HuH-7.5 (cell line): ENCODE measurements at regions not wholly inside any gene's neighbourhood (a gene's known extent, or its start where the extent isn't known, plus 50 kb on each side); places are given as distances from the start of the nearest gene placed in this dataset.
"Not testable (repeated sequence)": the region's sequence is repeated elsewhere in the genome, so short reads cannot be mapped to it uniquely, and the experiment has no call there.

ENCODE experiments used
- DNase-seq: peaks from one replicate; pipeline ENCODE4 v3.0.0; 2011; ENCODE audit warnings: low spot score

GRCh38 chr1:115534106-115534505, 107.7 kb upstream of the VANGL1 start:
- DNase-seq: no peak

DNA sequence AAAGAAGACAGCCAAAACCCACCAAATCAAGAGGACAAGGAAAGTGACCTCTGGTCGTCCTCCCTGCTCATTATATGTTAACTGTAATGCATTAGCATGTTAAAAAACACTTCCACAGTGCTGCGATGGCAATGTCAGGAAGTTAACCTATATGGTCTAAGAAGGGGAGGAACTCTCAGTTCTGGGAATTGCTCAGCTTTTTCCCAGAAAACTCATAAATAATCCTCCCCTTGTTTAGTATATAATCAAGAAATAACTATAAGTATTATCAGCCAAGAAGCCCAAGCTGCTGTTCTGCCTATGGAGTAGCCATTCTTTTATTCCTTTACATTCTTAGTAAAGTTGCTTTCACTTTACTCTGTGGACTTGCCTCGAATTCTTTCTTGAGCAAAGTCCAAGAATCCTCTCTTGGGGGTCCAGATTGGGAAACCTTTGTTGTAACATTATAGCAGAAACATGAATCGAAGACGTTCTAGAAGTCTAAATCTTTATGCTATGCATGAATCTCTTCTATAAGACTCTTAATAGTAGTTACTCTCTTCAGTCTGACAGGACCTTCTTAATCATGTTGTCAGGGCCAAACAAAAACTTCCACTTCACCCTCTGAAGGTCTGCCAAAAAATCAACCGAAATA, 110.0 kb upstream of the VANGL1 start:
- no peak for DNase-seq

- no peak for DNase-seq
Measured at GRCh38 chr1:115530407-115530806, 111.4 kb upstream of the VANGL1 start.

DNA sequence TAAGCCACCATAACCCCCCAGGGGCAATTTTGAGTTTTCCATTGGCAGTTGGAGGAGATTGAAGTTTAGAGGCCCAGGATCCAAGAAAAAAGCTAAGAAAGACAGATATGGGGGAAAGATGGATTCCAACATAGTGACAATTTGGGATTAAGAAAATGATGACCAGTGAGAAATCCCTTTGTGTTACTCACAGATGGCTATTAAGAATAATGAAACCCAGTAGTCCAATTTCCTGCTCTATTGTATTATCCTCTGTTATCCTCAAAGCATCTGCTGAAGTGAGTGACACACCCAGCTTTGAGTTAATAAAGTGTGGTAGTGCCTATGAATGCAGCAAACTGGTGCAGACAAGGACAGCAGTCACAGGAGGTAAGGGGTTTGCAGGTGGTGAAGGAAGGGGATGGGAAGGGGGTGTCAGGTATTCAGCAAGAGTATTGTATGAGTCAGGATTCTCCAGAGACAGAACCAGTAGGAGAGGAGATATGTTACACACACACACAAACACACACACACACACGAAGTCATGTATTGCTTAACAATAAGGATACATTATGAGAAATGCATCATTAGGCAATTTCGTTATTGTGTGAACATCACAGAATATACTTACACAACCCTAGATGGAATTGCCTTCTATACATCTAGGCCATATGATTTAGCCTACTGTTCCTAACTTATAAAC, 112.4 kb upstream of the VANGL1 start:
- no peak for DNase-seq

DNA sequence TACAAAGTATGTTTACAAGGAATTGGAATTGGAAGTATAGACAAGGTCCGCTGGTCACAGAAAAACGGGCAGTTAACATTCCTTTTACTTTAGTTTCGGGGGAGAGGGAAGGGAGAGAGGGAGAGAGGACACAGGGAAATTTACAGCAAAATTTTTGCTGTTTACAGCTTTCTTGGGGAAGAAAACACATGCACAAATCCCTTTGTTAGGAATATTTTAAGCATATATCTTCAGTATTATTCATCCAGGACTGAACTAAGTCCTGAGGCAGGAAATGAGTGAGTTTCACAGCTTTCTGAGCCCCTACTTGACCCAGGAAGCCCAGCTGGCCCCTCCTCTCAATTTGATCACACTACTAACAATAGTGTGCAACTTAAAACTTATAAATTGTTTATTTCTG, 113.4 kb upstream of the VANGL1 start:
- DNase-seq: not testable (repeated sequence)

- no peak for DNase-seq
Measured at GRCh38 chr1:115527746-115528145, 114.0 kb upstream of the VANGL1 start.

DNA sequence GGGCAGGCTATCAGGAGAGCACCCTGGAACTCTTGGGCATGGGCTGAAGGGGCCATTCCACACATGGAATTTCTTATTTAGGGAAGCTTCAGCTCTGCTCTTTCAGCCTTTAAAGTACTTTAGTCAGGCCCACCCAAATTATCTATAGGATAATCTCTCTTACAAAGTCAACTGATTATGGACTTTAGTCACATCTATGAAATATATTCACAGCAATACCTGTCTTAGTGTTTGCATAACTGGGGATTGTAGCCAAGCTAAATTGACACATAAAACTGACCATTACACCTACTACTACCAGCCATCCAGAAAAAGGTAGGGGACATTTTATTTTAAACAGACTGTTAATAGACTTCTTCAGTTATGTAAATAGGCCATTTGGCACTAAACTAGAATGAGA, 114.9 kb upstream of the VANGL1 start:
- no peak for DNase-seq

GRCh38 chr1:115524236-115524635, 117.5 kb upstream of the VANGL1 start:
- DNase-seq: no peak

DNA sequence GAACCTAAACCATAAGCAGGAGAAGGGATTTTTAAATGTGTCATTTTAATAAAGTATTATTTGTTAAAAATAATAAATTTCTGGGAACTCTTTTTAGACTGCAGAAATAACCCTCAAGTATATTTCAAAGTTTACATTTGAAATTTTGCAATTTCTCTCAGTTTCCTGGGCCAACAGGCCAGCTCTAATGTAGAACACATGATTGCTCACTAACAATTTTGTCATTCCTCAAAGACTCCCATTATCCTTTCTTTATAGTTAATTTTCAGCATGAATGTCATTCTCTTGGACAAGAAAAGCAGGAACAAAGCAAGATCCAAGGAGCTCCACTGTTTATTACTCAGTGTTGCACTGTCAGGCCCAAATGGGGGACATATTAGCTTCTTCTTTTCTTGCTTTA, 119.4 kb upstream of the VANGL1 start:
- no peak for DNase-seq

DNA sequence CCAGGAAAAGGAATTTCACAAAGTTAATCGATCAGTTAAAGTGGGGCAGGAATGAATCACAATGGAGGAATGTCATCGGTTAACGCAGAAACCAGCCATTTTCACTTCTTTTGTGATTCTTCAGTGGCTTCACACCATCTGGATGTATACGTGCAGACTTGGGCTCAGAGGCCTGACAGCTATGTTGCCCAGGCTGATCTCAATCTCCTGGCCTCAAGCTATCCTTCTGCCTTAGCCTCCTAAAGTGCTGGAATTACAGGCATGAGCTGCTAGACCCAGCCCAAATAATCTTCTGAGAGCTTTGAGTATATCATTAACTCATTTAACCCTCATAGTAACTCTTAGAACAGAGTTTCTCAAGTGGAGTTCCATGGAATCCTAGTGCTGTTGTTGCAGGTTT, 126.5 kb upstream of the VANGL1 start:
- DNase-seq: no peak

GRCh38 chr1:115510226-115510625, 131.5 kb upstream of the VANGL1 start:
- not testable (repeated sequence) for DNase-seq

DNA sequence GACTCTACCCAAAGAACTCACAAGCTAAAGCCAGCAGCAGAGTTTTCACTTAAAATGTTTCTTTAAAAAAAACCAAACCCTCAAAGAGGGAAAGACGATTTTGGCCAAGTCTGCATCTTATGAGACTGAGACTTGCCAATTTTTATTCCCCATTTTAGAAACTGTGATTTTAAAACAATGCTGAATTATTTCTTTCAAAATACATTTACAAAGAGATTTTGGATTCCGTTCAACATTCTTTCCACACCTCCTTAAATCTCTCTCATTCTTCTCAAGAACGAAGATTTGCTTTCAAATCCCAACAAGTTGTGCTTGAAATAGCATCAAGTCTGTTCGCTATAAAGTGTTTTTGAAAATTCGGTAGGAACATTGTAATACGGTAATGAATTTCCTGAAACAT, 133.9 kb upstream of the VANGL1 start:
- no peak for DNase-seq

GRCh38 chr1:115506924-115507589, 134.7 kb upstream of the VANGL1 start:
- peak; percentile 5 for DNase-seq

DNA sequence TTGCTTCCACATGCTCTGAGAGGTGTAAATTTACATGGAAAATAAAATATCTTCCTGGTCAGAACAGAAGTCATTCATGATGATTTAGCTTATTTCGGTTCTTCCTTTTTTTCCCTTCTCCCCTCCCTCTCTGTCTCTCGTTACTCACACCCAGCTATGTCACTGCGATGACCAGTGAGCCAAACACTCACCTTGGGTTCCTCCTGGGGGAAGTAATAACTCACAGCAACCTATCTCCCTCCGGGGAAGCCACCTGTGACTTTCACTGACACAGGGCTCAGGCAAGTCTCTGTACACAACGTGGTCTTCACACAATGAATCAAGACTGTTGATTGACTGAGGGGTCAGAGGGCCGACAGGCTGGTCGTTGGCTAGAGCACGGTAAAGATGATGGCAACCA, 135.3 kb upstream of the VANGL1 start:
- no peak for DNase-seq

- no peak for DNase-seq
Measured at GRCh38 chr1:115505148-115505571, 136.6 kb upstream of the VANGL1 start.

DNA sequence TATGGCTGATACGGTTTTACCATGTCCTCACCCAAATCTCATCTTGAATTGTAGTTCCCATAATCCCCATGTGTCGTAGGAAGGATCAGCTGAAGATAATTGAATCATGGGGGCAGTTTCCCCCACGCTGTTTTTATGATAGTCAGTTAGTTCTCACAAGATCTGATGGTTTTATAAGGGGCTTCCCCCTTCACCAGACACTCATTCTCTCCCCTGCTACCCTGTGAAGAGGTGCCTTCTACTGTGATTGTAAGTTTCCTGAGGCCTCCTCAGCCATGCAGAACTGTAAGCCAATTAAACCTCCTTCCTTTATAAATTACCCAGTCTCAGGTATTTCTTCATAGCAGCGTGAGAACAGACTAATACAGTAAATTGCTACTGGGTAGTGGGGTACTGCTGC, 139.6 kb upstream of the VANGL1 start:
- DNase-seq: not testable (repeated sequence)

DNA sequence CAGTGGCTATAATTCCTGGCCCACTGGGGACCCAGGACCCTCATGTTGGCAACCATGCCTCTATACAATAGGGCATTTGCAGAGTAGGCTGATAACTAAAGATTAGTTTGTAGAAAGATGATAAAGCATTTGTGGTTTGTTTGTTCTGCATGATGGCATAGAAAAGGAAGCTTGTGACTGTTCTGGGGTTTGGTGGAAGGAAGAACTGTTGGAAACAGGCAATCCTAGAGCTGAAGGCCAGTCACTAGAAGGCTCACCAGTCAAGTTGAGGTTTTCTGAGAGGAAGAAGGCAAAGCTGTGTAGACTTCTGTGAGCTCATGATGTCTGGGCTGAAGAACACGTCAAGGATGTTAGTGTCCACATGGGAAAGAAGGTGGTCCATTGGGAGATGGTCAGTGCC, 140.3 kb upstream of the VANGL1 start:
- DNase-seq: no peak

DNA sequence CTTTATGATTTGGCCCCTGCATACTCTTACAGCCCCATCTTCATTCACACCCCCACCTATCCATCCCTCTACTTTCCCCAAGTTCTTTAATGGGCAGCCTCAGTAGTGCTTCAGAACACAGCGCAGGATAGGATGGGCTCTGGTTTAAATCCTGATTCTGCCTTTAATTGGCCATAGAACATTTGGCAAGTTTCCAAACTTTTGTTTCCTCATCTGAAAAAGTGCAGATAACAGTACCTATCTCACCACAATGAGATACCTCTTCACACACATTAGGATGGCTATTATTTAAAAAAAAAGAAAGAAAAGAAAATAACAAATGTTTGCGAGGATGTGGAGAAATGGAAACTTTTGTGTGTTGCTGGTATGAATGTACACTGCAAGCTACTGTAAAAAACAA, 142.5 kb upstream of the VANGL1 start:
- DNase-seq: no peak

DNA sequence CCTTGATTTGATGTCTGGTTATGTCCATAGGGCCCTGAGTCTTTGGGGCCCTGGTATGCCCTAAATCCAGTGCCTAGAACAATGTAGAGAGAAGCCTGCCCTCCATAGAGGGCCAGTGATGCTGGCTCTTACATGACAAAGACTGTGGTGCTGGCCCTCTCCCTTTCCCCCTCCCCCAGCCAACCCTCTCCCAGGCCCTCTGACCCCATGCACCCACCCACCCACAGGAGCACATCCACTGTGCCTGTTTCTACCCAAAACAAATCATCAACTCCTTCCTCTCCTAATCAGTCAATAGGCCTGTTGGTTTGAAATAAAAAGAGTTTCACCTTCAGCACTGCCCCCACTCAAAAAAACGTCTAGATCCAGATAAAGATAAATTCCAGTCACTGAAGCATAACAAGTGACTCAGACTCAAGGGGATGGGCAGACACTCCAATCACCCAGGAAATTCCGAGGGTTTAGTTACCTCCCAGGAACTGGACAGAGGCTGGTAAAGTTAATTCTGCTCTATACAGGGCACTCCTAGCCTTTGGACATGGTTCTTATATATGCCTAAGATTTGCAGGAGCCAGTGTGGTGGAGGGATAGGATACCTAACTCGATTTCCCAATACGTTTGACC, 144.8 kb upstream of the VANGL1 start:
- DNase-seq: no peak

DNA sequence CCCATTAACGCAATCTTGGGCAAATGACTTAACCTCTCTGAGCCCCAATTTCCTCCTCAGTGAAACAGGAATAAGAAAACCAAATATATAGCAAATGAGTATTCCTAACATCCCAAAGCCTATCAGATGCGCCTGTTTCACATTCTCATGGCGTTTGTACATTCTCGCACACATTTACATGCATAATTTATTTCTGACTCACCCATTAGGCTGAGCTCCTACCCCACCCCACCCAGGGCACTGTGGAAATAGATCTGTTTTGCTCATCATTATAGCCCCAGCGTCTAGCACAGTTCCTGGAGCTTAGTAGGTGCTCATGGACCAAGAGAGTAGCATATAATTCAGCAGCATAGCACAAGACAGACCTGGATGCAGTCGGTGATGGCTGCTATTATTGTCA, 146.1 kb upstream of the VANGL1 start:
- no peak for DNase-seq

DNA sequence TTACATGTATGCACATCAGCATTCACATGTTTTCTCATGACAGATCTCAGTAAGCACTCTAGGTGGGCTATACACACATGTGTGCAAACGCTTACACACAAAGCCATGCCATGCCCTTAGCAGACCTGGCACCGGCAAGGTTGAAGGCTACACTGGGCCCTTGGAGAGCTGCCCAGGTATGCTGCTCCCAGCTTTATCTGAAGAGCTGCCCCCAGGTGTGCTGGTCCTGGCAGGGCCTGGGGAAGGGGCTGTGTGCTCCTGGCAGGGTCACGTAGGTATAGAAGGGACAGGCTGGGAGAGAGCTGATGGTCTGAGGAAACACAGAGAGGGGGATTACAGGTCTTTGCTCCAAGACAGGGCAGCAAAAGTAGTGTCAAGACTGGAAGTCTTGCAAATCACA, 146.7 kb upstream of the VANGL1 start:
- DNase-seq: no peak

GRCh38 chr1:115493834-115494233, 147.9 kb upstream of the VANGL1 start:
- no peak for DNase-seq

GRCh38 chr1:115492880-115493279, 148.9 kb upstream of the VANGL1 start:
- no peak for DNase-seq
